ENCODE measurements at regions not wholly inside any gene's neighbourhood (a gene's known extent, or its start where the extent isn't known, plus 50 kb on each side); places are given as distances from the start of the nearest gene placed in this dataset.

- Histone ChIP-seq H2BK20ac (ENCODE audit: low read depth, low read length, poor library complexity, severe bottlenecking) (no peak overlapping the region), H2BK15ac (ENCODE audit: low read depth, low read length) (no peak overlapping the region), H4K8ac (replicated peaks; ENCODE audit: insufficient read length, low read depth, low read length) (no peak overlapping the region), H3K4me1 (ENCODE audit: insufficient read depth, low read length) (no peaks in the 10 kb centered on the region), H2AK5ac (ENCODE audit: insufficient read length, low read length) (no peak overlapping the region), H3K9me3 (ENCODE audit: control insufficient read depth, low read depth, low read length) (no peaks in the 10 kb centered on the region), H4K20me1 (ENCODE audit: control insufficient read depth, insufficient read depth, insufficient read length) (no peaks in the 10 kb centered on the region), H3K4me2 (ENCODE audit: insufficient read depth, insufficient read length, low read length) (no peak overlapping the region), H2AFZ (ENCODE audit: low read length) (no peak overlapping the region), H4K91ac (ENCODE audit: insufficient read length, low read depth, low read length) (no peak overlapping the region), H3K4ac (ENCODE audit: low read depth, low read length) (no peak overlapping the region), H3K9ac (ENCODE audit: extremely low read depth, insufficient read length, low read length) (no peak overlapping the region), H2BK5ac (ENCODE audit: insufficient read length, low read length) (no peak overlapping the region), H3K56ac (ENCODE audit: insufficient read length, low read depth, low read length) (no peak overlapping the region), H3K27ac (ENCODE audit: insufficient read length, low read depth, low read length) (no peak overlapping the region), H3K79me2 (ENCODE audit: insufficient read depth, low read length) (no peaks in the 10 kb centered on the region), H2BK12ac (ENCODE audit: insufficient read length, low read depth, low read length) (no peak overlapping the region), H3K27me3 (ENCODE audit: insufficient read depth, low read length) (no peaks in the 10 kb centered on the region), H3T11ph (ENCODE audit: low read length) (no peak overlapping the region), H3K18ac (ENCODE audit: insufficient read length, low read depth, low read length) (no peak overlapping the region), H3K23ac (ENCODE audit: insufficient read length, low read depth, low read length) (no peak overlapping the region), H3K23me2 (ENCODE audit: insufficient read length, low read depth, low read length, poor library complexity, severe bottlenecking) (no peaks in the 10 kb centered on the region), H3K14ac (ENCODE audit: insufficient read depth, low read length) (no peak overlapping the region), H3K79me1 (ENCODE audit: insufficient read depth, low read depth, low read length, poor library complexity, severe bottlenecking) (no peaks in the 10 kb centered on the region), H2BK120ac (ENCODE audit: low read depth, low read length, poor library complexity, severe bottlenecking) (no peak overlapping the region), H4K5ac (ENCODE audit: insufficient read length, low read depth, low read length) (no peak overlapping the region)
- no peak overlapping the region for H3K27ac Mint-ChIP-seq
- no CpG with 5 or more reads among the region's 2 CpGs for WGBS (ENCODE audit: extremely low coverage, insufficient read length, low lambda C conversion rate)
- DNase-seq, result no peak
- TF ChIP-seq CTCF (conservative IDR thresholded peaks at IDR 0.05), result no peak
- peaks cover under 1% of the 10 kb centered on the region in 2 experiments; a peak in 3 of 5 replicates for H3K9me3 Mint-ChIP-seq
- H3K27me3 Mint-ChIP-seq (ENCODE audit: low read depth), result no peaks in the 10 kb centered on the region
- H3K36me3 Mint-ChIP-seq (ENCODE audit: insufficient read depth in 1 of 3, low read depth in 3 of 3), result no peaks in the 10 kb centered on the region
- no peaks in the 10 kb centered on the region for H3K4me1 Mint-ChIP-seq
- H3K4me3 Mint-ChIP-seq, result no peak overlapping the region
Observed at GRCh38 chr12:31818623-31819268, 89.9 kb upstream of the AMN1 start.
